ENCODE measurements at regions not wholly inside any gene's neighbourhood (a gene's known extent, or its start where the extent isn't known, plus 50 kb on each side); places are given as distances from the start of the nearest gene placed in this dataset.

DNA sequence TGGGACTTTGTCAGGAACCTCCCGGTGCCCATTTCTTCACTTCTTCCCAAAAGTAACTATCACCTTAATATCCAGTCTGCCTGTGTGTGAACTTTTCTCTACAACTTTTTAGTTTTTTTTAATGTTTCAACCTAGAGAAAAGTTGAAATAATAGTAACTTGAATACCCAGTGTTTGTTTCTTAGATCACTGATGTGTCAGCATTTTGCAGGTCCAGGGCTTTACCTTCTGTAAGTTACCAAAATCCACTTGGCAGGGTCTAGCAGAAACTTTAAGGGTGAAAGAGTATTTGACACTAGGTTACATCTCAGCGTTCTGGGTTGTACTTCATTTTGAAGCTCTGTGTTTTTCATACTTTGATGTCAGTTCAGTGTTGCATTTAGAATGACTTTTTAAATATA is 372.7 kb downstream of the ARL4A start:
- TF ChIP-seq, protein P1, sequence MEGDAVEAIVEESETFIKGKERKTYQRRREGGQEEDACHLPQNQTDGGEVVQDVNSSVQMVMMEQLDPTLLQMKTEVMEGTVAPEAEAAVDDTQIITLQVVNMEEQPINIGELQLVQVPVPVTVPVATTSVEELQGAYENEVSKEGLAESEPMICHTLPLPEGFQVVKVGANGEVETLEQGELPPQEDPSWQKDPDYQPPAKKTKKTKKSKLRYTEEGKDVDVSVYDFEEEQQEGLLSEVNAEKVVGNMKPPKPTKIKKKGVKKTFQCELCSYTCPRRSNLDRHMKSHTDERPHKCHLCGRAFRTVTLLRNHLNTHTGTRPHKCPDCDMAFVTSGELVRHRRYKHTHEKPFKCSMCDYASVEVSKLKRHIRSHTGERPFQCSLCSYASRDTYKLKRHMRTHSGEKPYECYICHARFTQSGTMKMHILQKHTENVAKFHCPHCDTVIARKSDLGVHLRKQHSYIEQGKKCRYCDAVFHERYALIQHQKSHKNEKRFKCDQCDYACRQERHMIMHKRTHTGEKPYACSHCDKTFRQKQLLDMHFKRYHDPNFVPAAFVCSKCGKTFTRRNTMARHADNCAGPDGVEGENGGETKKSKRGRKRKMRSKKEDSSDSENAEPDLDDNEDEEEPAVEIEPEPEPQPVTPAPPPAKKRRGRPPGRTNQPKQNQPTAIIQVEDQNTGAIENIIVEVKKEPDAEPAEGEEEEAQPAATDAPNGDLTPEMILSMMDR (IDR thresholded peaks at IDR 0.05; ENCODE audit: low read depth, low read length, poor library complexity, severe bottlenecking) = no peak
- no peak for TF ChIP-seq EZH2phosphoT487 (IDR thresholded peaks at IDR 0.05; ENCODE audit: borderline replicate concordance, low read length)

All from DOHH2 (cell line).